ENCODE measurements at regions not wholly inside any gene's neighbourhood (a gene's known extent, or its start where the extent isn't known, plus 50 kb on each side); places are given as distances from the start of the nearest gene placed in this dataset.
"Not testable (repeated sequence)": the region's sequence is repeated elsewhere in the genome, so short reads cannot be mapped to it uniquely, and the experiment has no call there.

GRCh38 chr2:224650815-224651439, 65.2 kb downstream of the CCDC195 start:
- peak; percentile 57 for DNase-seq (ENCODE audit: low spot score)

DNA sequence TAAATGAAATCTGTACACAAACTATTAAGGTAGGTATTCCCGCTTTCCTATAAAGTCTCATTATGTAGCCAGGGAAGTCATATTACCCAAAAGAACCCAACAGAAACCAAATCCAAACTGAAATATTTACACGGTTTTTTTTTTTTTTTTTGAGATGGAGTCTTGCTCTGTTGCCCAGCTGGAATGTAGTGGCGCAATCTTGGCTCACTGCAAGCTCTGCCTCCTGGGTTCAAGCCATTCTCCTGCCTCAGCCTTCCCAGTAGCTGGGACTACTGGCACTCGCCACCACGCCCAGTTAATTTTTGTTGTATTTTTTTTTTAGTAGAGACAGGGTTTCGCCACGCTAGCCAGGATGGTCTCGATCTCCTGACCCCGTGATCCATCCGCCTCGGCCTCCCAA, 62.5 kb upstream of the CUL3 start:
- not testable (repeated sequence) for DNase-seq (ENCODE audit: low spot score)

GRCh38 chr2:224646242-224646846, 61.2 kb upstream of the CUL3 start:
- DNase-seq (ENCODE audit: low spot score): peak; percentile 9

GRCh38 chr2:224645722-224646121, 60.6 kb upstream of the CUL3 start:
- DNase-seq (ENCODE audit: low spot score): no peak

DNA sequence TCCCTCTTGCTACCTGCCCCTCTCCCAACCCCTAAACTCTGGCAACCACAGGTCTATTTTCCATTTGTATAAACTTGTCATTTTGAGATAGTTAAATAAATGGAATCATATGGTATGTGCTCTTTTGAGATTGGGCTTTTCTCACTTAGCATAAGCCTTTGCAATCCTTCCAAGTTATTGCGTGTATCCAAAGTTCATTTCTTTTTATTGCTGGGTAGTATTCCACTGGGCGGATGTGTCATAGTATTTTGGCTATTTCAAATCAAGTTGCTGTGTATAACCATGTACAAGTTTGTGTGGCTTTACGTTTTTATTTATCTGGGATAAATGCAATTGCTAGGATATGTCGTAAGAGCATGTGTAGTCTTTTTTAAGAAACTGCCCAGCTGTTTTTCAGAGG, 55.5 kb upstream of the CUL3 start:
- no peak for DNase-seq (ENCODE audit: low spot score)

DNA sequence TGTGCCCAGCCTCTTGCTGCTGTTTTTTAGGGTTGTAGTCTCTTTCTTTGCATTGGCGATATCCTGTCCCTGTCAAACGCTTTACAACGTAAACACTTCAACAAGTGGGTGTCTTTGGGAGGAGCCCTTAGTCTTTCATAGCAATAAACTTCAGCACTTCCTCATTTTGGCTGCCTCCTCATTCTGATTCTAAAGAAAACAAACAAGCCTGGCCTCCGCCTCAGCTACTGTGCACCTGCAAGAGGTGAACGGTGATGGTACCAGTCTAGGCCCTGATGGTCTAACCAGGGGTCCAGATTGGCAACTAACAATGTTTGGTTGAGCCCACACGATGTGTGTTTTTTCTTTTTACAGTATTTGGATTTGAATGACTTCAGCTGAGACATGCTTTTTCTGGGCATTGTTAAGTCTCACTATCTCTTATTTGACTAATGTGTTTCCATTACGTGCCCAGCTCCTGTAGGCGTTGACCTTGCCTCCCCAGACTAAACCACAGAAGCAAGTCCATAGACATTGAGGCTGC, 53.2 kb upstream of the CUL3 start:
- no peak for DNase-seq (ENCODE audit: low spot score)
